Neural progenitor cell (in vitro differentiated cells): ENCODE measurements at regions not wholly inside any gene's neighbourhood (a gene's known extent, or its start where the extent isn't known, plus 50 kb on each side); places are given as distances from the start of the nearest gene placed in this dataset.

Source experiments
- DNase-seq: peaks from one replicate; pipeline ENCODE4 v3.0.0-alpha.2; 2016; ENCODE audit warnings: low spot score
- H2AFZ ChIP-seq: fragments of 200-600 bp; sonication (generic); replicated peaks from 2 replicates; pipeline ENCODE4 v1.6.1; 2016; ENCODE audit warnings: antibody characterized with exemption
- H3F3A ChIP-seq: fragments of 200-600 bp; sonication (generic); 2 replicates; pipeline ENCODE4 v1.6.1; 2016; ENCODE audit warnings: antibody characterized with exemption, low read depth
- H3K27ac ChIP-seq: fragments of 200-600 bp; sonication (generic); 2 replicates; pipeline ENCODE4 v1.5.1; 2016; ENCODE audit warnings: mild to moderate bottlenecking
- H3K27me3 ChIP-seq: fragments of 200-600 bp; sonication (generic); 2 replicates; pipeline ENCODE4 v1.6.1; 2016; ENCODE audit warnings: mild to moderate bottlenecking, moderate library complexity
- H3K36me3 ChIP-seq: fragments of 200-600 bp; sonication (generic); 2 replicates; pipeline ENCODE4 v1.5.1; 2016
- H3K4me1 ChIP-seq: fragments of 200-600 bp; sonication (generic); 2 replicates; pipeline ENCODE4 v1.6.1; 2016; ENCODE audit warnings: mixed run types
- H3K4me2 ChIP-seq: fragments of 200-600 bp; sonication (generic); 2 replicates; pipeline ENCODE4 v1.6.1; 2016
- H3K4me3 ChIP-seq: fragments of 200-600 bp; sonication (generic); 2 replicates; pipeline ENCODE4 v1.5.1; 2016
- H3K79me2 ChIP-seq: fragments of 200-600 bp; sonication (generic); 2 replicates; pipeline ENCODE4 v1.6.1; 2016; ENCODE audit warnings: low read depth
- H3K9ac ChIP-seq: fragments of 200-600 bp; sonication (generic); 2 replicates; pipeline ENCODE4 v1.6.1; 2016
- H3K9me3 ChIP-seq: fragments of 200-600 bp; sonication (generic); 2 replicates; pipeline ENCODE4 v1.5.1; 2016; ENCODE audit warnings: low read depth
- H4K20me1 ChIP-seq: fragments of 200-600 bp; sonication (generic); 2 replicates; pipeline ENCODE4 v1.6.1; 2016; ENCODE audit warnings: low read depth
- H3K27ac Mint-ChIP-seq: 3 replicates; pipeline ENCODE4 v1.8.0; 2021; ENCODE audit warnings: mixed read lengths
- H3K27me3 Mint-ChIP-seq: 2 replicates; pipeline ENCODE4 v1.8.0; 2022; ENCODE audit warnings: low read depth, mild to moderate bottlenecking, inconsistent platforms, moderate library complexity, mixed read lengths; ENCODE audit not compliant: insufficient read depth
- H3K36me3 Mint-ChIP-seq: 3 replicates; pipeline ENCODE4 v1.8.0; 2021; ENCODE audit warnings: mixed read lengths
- H3K4me1 Mint-ChIP-seq: 3 replicates; pipeline ENCODE4 v1.8.0; 2021; ENCODE audit warnings: mixed read lengths
- H3K4me3 Mint-ChIP-seq: 3 replicates; pipeline ENCODE4 v1.8.0; 2021; ENCODE audit warnings: mild to moderate bottlenecking, moderate library complexity, mixed read lengths
- H3K9me3 Mint-ChIP-seq: 3 replicates; pipeline ENCODE4 v1.8.0; 2020; ENCODE audit warnings: mixed read lengths
- EZH2 ChIP-seq: fragments of 200-600 bp; sonication (generic); IDR thresholded peaks from 2 replicates; pipeline ENCODE4 v1.6.1; 2017; ENCODE audit warnings: antibody characterized with exemption, mild to moderate bottlenecking, moderate library complexity
- EZH2phosphoT487 ChIP-seq: fragments of 200-600 bp; sonication (generic); IDR thresholded peaks from 2 replicates; pipeline ENCODE4 v1.6.1; 2017; ENCODE audit warnings: antibody characterized with exemption
- TF ChIP-seq, protein P1 (sequence below): fragments of 200-600 bp; sonication (generic); IDR thresholded peaks from 2 replicates; pipeline ENCODE4 v1.5.1; 2017; ENCODE audit warnings: antibody characterized with exemption, mild to moderate bottlenecking

DNA sequence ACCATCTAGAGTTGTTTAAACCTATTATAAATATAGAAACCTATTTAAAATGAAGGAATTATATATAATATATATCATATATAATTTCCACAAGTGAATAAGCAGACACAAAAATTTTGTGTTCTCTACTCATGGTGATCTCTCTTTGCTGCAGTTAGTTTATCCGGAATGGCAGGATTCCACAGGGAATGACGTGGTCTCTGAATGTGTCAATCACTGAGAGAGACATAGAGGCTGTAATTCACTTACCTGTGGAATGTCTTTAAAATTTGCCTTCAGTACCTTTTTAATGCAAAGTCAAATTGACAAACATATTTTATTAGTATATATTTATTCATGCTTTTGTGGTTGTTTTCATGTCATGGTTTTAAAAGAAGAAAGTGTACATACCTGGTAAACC, 669.3 kb downstream of the NLGN4X start:
- TF ChIP-seq, protein P1, sequence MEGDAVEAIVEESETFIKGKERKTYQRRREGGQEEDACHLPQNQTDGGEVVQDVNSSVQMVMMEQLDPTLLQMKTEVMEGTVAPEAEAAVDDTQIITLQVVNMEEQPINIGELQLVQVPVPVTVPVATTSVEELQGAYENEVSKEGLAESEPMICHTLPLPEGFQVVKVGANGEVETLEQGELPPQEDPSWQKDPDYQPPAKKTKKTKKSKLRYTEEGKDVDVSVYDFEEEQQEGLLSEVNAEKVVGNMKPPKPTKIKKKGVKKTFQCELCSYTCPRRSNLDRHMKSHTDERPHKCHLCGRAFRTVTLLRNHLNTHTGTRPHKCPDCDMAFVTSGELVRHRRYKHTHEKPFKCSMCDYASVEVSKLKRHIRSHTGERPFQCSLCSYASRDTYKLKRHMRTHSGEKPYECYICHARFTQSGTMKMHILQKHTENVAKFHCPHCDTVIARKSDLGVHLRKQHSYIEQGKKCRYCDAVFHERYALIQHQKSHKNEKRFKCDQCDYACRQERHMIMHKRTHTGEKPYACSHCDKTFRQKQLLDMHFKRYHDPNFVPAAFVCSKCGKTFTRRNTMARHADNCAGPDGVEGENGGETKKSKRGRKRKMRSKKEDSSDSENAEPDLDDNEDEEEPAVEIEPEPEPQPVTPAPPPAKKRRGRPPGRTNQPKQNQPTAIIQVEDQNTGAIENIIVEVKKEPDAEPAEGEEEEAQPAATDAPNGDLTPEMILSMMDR = no peak
- no peak for TF ChIP-seq EZH2
- Histone ChIP-seq H3K9me3 (peaks cover 6% of the 10 kb centered on the region), H3K79me2 (no peaks in the 10 kb centered on the region), H3K36me3 (no peaks in the 10 kb centered on the region), H3F3A (no peaks in the 10 kb centered on the region), H3K27me3 (no peaks in the 10 kb centered on the region), H3K27ac (no peak overlapping the region), H3K9ac (no peak overlapping the region), H3K4me1 (no peaks in the 10 kb centered on the region), H3K4me2 (no peak overlapping the region), H4K20me1 (no peaks in the 10 kb centered on the region), H3K4me3 (no peak overlapping the region), H2AFZ (no peak overlapping the region)
- H3K4me3 Mint-ChIP-seq = no peak overlapping the region
- H3K9me3 Mint-ChIP-seq = peaks cover 16% of the 10 kb centered on the region
- no peaks in the 10 kb centered on the region for H3K4me1 Mint-ChIP-seq
- no peak for DNase-seq
- peaks cover 5% of the 10 kb centered on the region for H3K27me3 Mint-ChIP-seq
- H3K36me3 Mint-ChIP-seq = no peaks in the 10 kb centered on the region
- H3K27ac Mint-ChIP-seq = no peak overlapping the region

DNA sequence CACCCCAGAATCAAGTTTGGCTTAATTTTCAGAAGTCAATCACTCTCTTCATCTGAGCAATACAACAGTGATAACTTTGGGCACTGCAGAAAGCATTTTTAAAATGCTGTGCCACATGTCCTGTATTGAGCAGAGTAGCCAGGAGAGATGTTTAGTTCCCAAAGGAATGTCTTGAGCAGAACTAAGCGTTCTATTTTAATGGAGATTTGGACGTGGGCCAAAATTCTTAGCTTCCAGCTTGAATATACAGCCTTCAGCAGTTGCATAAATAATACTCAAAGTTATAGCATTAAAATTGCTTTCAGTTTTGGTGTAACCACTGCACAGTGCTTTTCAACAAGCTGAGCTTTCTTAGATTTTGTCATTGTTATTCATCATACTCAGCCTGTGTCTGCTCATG, 679.2 kb downstream of the NLGN4X start:
- Histone ChIP-seq H2AFZ (no peak overlapping the region), H3K79me2 (no peaks in the 10 kb centered on the region), H3K9ac (no peak overlapping the region), H3F3A (no peaks in the 10 kb centered on the region), H3K36me3 (no peaks in the 10 kb centered on the region), H4K20me1 (no peaks in the 10 kb centered on the region), H3K27ac (no peak overlapping the region), H3K4me3 (no peak overlapping the region), H3K27me3 (no peaks in the 10 kb centered on the region), H3K4me1 (no peaks in the 10 kb centered on the region), H3K9me3 (no peaks in the 10 kb centered on the region), H3K4me2 (no peak overlapping the region)
- H3K27me3 Mint-ChIP-seq = peaks cover 3% of the 10 kb centered on the region
- no peak overlapping the region for H3K4me3 Mint-ChIP-seq
- H3K36me3 Mint-ChIP-seq = no peaks in the 10 kb centered on the region
- no peak for TF ChIP-seq EZH2phosphoT487
- TF ChIP-seq, protein P1 = no peak
- no peak for DNase-seq
- peaks cover 4% of the 10 kb centered on the region for H3K4me1 Mint-ChIP-seq
- H3K9me3 Mint-ChIP-seq = peaks cover 9% of the 10 kb centered on the region
- no peak overlapping the region for H3K27ac Mint-ChIP-seq

- Mint-ChIP-seq H3K36me3 (no peaks in the 10 kb centered on the region), H3K9me3 (peaks cover 2% of the 10 kb centered on the region), H3K4me3 (no peak overlapping the region), H3K4me1 (peaks cover 6% of the 10 kb centered on the region), H3K27me3 (no peaks in the 10 kb centered on the region), H3K27ac (no peak overlapping the region)
- DNase-seq = no peak
- no peak overlapping the region for H3K4me2 ChIP-seq
- H3K4me1 ChIP-seq = no peaks in the 10 kb centered on the region
- no peaks in the 10 kb centered on the region for H3F3A ChIP-seq
- H3K36me3 ChIP-seq = no peaks in the 10 kb centered on the region
- no peak overlapping the region for H2AFZ ChIP-seq
- no peaks in the 10 kb centered on the region for H3K79me2 ChIP-seq
- no peak overlapping the region for H3K4me3 ChIP-seq
- no peak overlapping the region for H3K9ac ChIP-seq
- TF ChIP-seq EZH2 (no peak), EZH2phosphoT487 (no peak)
- TF ChIP-seq, protein P1 = no peak
- no peak overlapping the region for H3K27ac ChIP-seq
- H4K20me1 ChIP-seq = no peaks in the 10 kb centered on the region
- no peaks in the 10 kb centered on the region for H3K27me3 ChIP-seq
- H3K9me3 ChIP-seq = no peaks in the 10 kb centered on the region
Measured at GRCh38 chrX:5537098-5537497, 691.6 kb downstream of the NLGN4X start.

GRCh38 chrX:5536261-5536660, 692.4 kb downstream of the NLGN4X start:
- Histone ChIP-seq H2AFZ (no peak overlapping the region), H3K4me2 (no peak overlapping the region), H3K9me3 (no peaks in the 10 kb centered on the region), H3K4me1 (no peaks in the 10 kb centered on the region), H3K9ac (no peak overlapping the region), H3K4me3 (no peak overlapping the region), H3K79me2 (no peaks in the 10 kb centered on the region), H3K36me3 (no peaks in the 10 kb centered on the region), H3F3A (no peaks in the 10 kb centered on the region), H3K27me3 (no peaks in the 10 kb centered on the region), H3K27ac (no peak overlapping the region), H4K20me1 (no peaks in the 10 kb centered on the region)
- H3K27me3 Mint-ChIP-seq = no peaks in the 10 kb centered on the region
- no peak overlapping the region for H3K4me3 Mint-ChIP-seq
- no peaks in the 10 kb centered on the region for H3K36me3 Mint-ChIP-seq
- DNase-seq = no peak
- TF ChIP-seq, protein P1 = no peak
- no peak for TF ChIP-seq EZH2phosphoT487
- TF ChIP-seq EZH2 = no peak
- no peak overlapping the region for H3K27ac Mint-ChIP-seq
- peaks cover 2% of the 10 kb centered on the region for H3K9me3 Mint-ChIP-seq
- H3K4me1 Mint-ChIP-seq = peaks cover 3% of the 10 kb centered on the region
